Fibroblast of the aortic adventitia (primary cell): ENCODE measurements at regions not wholly inside any gene's neighbourhood (a gene's known extent, or its start where the extent isn't known, plus 50 kb on each side); places are given as distances from the start of the nearest gene placed in this dataset.
A peak's percentile ranks its signal among the peaks of the same experiment; 100 is the strongest.

Experiments
- DNase-seq: peaks from one replicate; pipeline ENCODE4 v3.0.0-alpha.2; 2010; ENCODE audit warnings: low read depth
- H3K4me3 ChIP-seq: 2 replicates; pipeline ENCODE4 v1.5.1; 2011; ENCODE audit warnings: low read depth, mild to moderate bottlenecking, control low read depth, low read length, moderate library complexity
- CTCF ChIP-seq: IDR thresholded peaks from 2 replicates; pipeline ENCODE4 v1.5.1; 2011; ENCODE audit warnings: mild to moderate bottlenecking, low read length, control low read depth, inconsistent platforms; ENCODE audit not compliant: insufficient read depth

DNA sequence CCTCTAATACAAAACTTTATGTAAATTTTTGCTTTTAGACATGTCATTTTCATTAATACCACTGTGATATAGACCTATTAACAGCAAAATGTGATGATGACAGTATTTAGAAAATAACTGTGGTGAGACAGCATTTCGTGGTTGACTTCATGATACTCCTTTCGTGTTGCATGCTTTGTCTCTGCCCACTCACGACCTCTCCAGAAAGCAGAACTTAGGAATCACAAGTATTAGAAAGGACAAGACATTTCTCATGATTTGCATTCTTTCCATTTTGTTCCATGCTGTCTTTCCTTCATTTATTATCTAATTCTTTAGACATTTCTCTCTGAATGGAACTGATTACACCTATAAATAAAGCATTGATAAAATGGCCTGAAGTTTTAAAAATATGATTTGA is 85.2 kb upstream of the POU3F3 start:
- TF ChIP-seq CTCF: no peak
- no peak for DNase-seq
- H3K4me3 ChIP-seq: no peak overlapping the region

DNA sequence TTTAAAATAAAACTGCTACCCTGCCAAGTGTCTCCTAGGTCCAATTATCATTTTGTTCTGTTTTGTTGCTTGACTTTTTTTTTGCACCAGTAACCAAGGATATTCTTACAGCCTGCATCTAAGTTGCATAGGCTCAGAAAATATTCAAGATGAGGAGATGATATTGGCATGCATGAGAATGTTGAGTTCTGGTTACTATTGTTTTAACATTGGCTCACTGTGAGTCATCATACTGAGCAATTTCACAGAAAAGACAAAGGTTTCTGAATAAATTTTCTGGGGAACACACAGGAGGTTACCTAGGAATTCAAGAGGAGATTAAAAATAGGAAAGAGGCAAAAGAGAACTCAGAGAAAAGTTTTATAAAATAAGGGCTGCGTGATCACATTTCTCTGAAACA is 84.8 kb upstream of the POU3F3 start:
- no peak overlapping the region for H3K4me3 ChIP-seq
- DNase-seq: peak; percentile 24
- no peak for TF ChIP-seq CTCF

- no peak for DNase-seq
- H3K4me3 ChIP-seq: no peak overlapping the region
- no peak for TF ChIP-seq CTCF
Measured at GRCh38 chr2:104772996-104773395, 80.9 kb upstream of the POU3F3 start.

DNA sequence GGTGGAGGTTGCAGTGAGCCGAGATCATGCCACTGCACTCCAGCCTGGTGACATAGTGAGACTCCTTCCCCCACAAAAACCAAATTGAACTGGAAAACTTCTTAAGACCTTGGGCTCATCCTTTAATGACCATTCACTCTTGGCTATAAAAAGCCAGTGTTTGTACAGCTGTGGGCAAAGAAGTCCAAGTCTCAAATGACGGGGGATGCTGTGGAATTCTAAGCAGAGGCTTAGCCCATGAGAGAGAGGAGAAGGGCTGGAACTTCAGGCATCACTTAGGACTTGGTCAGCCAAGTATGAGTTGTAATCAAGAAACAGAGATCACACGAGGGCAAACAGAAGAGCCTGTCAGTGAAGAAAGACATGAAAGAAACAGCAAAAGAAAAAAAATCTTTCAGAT is 79.3 kb upstream of the POU3F3 start:
- no peak for TF ChIP-seq CTCF
- no peak overlapping the region for H3K4me3 ChIP-seq
- no peak for DNase-seq

- H3K4me3 ChIP-seq: no peak overlapping the region
- no peak for TF ChIP-seq CTCF
- no peak for DNase-seq
Measured at GRCh38 chr2:104777721-104778120, 76.2 kb upstream of the POU3F3 start.

DNA sequence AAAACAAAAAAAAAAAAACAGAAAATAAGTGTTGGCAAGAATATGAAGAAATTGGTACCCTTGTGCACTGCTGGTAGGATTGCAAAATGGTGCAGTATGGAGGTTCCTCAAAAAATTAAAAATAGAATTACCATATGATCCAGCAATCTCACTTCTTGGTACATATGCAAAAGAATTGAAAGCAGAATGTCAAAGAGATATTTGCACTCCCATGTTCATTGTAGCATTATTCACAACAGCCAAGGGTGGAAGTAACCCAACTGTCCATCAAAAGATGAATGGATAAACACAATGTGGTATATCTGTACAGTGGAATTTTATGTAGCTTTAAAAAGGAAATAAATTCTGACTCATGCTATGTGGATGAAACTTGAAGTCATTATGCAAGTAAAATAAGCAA is 72.8 kb upstream of the POU3F3 start:
- DNase-seq: no peak
- no peak for TF ChIP-seq CTCF
- no peak overlapping the region for H3K4me3 ChIP-seq

GRCh38 chr2:104784264-104784663 is 69.7 kb upstream of the POU3F3 start:
- TF ChIP-seq CTCF: no peak
- DNase-seq: no peak
- H3K4me3 ChIP-seq: no peak overlapping the region
